K562 (cell line): ENCODE measurements at regions not wholly inside any gene's neighbourhood (a gene's known extent, or its start where the extent isn't known, plus 50 kb on each side); places are given as distances from the start of the nearest gene placed in this dataset.

Experiments used
- CHD4 ChIP-seq: fragments of 200-600 bp; sonication (generic); IDR thresholded peaks from 3 replicates; pipeline ENCODE4 v1.6.1; 2012; ENCODE audit warnings: low read depth, mild to moderate bottlenecking, mixed read lengths, low read length, inconsistent platforms; ENCODE audit not compliant: insufficient read depth, insufficient replicate concordance, poor library complexity, severe bottlenecking
- POLR2A ChIP-seq: fragments of 450-650 bp; conservative IDR thresholded peaks from 2 replicates; pipeline ENCODE4 v1.6.1; 2016
- POLR2AphosphoS5 ChIP-seq: IDR thresholded peaks from 2 replicates; pipeline ENCODE4 v1.6.1; 2011; ENCODE audit warnings: mild to moderate bottlenecking, low read depth, low read length, moderate library complexity; ENCODE audit not compliant: control insufficient read depth, insufficient read depth
- TSHZ1 ChIP-seq: fragments of 250-450 bp; sonication (Bioruptor Pico); IDR thresholded peaks from 2 replicates; pipeline ENCODE4 v1.4.0; 2020; ENCODE audit warnings: mild to moderate bottlenecking, moderate library complexity

GRCh38 chr9:107931071-107931715 lies 441.6 kb upstream of the KLF4 start:
- no peak for TF ChIP-seq TSHZ1 (CRISPR knock-in tag)
- no peak for TF ChIP-seq CHD4
- no peak for TF ChIP-seq POLR2AphosphoS5
- no peak for TF ChIP-seq POLR2A
